DND-41 (cell line): ENCODE measurements at regions not wholly inside any gene's neighbourhood (a gene's known extent, or its start where the extent isn't known, plus 50 kb on each side); places are given as distances from the start of the nearest gene placed in this dataset.

Source experiments
- ATAC-seq: fragments of 200-7000 bp; cut with Tn5 transposase; 3 replicates; pipeline ENCODE4 v1.9.1; 2021; ENCODE audit warnings: low read depth; ENCODE audit not compliant: insufficient read depth
- DNase-seq: peaks from one replicate; pipeline ENCODE4 v3.0.0-alpha.2; 2020
- H2AFZ ChIP-seq: 2 replicates; pipeline ENCODE4 v1.6.0; 2012; ENCODE audit warnings: low read depth, low read length
- H3K27ac ChIP-seq: 2 replicates; pipeline ENCODE4 v1.5.1; 2012; ENCODE audit warnings: low read length, inconsistent platforms
- H3K27me3 ChIP-seq: fragments of 200-600 bp; sonication (generic); 2 replicates; pipeline ENCODE4 v1.6.0; 2012; ENCODE audit warnings: low read length, mild to moderate bottlenecking, inconsistent platforms; ENCODE audit not compliant: insufficient read depth, poor library complexity
- H3K36me3 ChIP-seq: 2 replicates; pipeline ENCODE4 v1.5.1; 2012; ENCODE audit warnings: low read length, inconsistent platforms; ENCODE audit not compliant: insufficient read depth
- H3K4me1 ChIP-seq: 2 replicates; pipeline ENCODE4 v1.5.1; 2012; ENCODE audit warnings: mild to moderate bottlenecking, low read length; ENCODE audit not compliant: insufficient read depth
- H3K4me2 ChIP-seq: 2 replicates; pipeline ENCODE4 v1.6.0; 2012; ENCODE audit warnings: mild to moderate bottlenecking, moderate library complexity, low read length, inconsistent platforms; ENCODE audit not compliant: insufficient read depth
- H3K4me3 ChIP-seq, 2 experiments: fragments of 200-600 bp in 1 of 2; shearing (Covaris generic) in 1 of 2; 2 replicates each; pipeline ENCODE4 v1.5.1; 2012 to 2016; ENCODE audit warnings: inconsistent platforms in 2 of 2, low read length in 2 of 2, mild to moderate bottlenecking in 2 of 2, low read depth in 1 of 2, moderate library complexity in 1 of 2
- H3K79me2 ChIP-seq: 2 replicates; pipeline ENCODE4 v1.6.0; 2012; ENCODE audit warnings: low read length, inconsistent platforms; ENCODE audit not compliant: insufficient read depth
- H3K9ac ChIP-seq: 2 replicates; pipeline ENCODE4 v1.6.0; 2012; ENCODE audit warnings: low read depth, mild to moderate bottlenecking, inconsistent platforms, low read length, moderate library complexity
- H3K9me3 ChIP-seq: 2 replicates; pipeline ENCODE4 v1.5.1; 2012; ENCODE audit warnings: low read length, moderate library complexity, mild to moderate bottlenecking, inconsistent platforms; ENCODE audit not compliant: insufficient read depth, severe bottlenecking
- H4K20me1 ChIP-seq: 2 replicates; pipeline ENCODE4 v1.6.0; 2012; ENCODE audit warnings: low read length; ENCODE audit not compliant: insufficient read depth
- EZH2 ChIP-seq: IDR thresholded peaks from 3 replicates; pipeline ENCODE4 v1.6.1; 2012; ENCODE audit warnings: borderline replicate concordance, low read depth, mild to moderate bottlenecking, moderate library complexity, low read length, inconsistent platforms; ENCODE audit not compliant: severe bottlenecking
- TF ChIP-seq, protein P1 (sequence below): IDR thresholded peaks from 2 replicates; pipeline ENCODE4 v1.5.1; 2012; ENCODE audit warnings: borderline replicate concordance, low read length, moderate library complexity, mild to moderate bottlenecking; ENCODE audit not compliant: poor library complexity, severe bottlenecking; ENCODE audit errors: extremely low read depth

DNA sequence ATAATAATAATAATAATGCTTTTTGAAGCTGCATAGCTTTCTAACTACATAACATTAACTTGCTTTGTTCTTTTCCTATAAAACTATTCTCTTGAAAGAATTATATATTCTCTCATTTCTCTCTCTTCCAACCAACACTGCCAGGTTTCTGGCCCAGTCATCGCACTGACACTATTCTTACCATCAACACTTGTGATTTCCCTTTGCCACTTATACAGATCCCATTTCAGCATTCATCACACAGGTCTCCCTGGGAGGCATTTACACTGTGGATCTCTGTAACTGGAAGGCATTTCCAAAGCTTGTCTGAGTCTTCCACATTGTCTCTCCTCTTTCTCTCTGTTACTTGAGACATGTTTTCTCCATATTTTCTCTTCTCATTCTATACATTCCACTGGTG, 777.8 kb upstream of the ACO1 start:
- no peaks in the 10 kb centered on the region for H3K27me3 ChIP-seq
- H4K20me1 ChIP-seq: no peaks in the 10 kb centered on the region
- H3K4me3 ChIP-seq: no peak overlapping the region
- ATAC-seq: no peak
- no peaks in the 10 kb centered on the region for H3K79me2 ChIP-seq
- H3K9me3 ChIP-seq: no peaks in the 10 kb centered on the region
- DNase-seq: no peak
- H3K4me2 ChIP-seq: no peak overlapping the region
- H3K27ac ChIP-seq: no peak overlapping the region
- H3K4me1 ChIP-seq: no peaks in the 10 kb centered on the region
- H3K36me3 ChIP-seq: no peaks in the 10 kb centered on the region
- no peak for TF ChIP-seq EZH2
- TF ChIP-seq, protein P1, sequence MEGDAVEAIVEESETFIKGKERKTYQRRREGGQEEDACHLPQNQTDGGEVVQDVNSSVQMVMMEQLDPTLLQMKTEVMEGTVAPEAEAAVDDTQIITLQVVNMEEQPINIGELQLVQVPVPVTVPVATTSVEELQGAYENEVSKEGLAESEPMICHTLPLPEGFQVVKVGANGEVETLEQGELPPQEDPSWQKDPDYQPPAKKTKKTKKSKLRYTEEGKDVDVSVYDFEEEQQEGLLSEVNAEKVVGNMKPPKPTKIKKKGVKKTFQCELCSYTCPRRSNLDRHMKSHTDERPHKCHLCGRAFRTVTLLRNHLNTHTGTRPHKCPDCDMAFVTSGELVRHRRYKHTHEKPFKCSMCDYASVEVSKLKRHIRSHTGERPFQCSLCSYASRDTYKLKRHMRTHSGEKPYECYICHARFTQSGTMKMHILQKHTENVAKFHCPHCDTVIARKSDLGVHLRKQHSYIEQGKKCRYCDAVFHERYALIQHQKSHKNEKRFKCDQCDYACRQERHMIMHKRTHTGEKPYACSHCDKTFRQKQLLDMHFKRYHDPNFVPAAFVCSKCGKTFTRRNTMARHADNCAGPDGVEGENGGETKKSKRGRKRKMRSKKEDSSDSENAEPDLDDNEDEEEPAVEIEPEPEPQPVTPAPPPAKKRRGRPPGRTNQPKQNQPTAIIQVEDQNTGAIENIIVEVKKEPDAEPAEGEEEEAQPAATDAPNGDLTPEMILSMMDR: no peak
- no peak overlapping the region for H3K9ac ChIP-seq
- H2AFZ ChIP-seq: no peak overlapping the region

DNA sequence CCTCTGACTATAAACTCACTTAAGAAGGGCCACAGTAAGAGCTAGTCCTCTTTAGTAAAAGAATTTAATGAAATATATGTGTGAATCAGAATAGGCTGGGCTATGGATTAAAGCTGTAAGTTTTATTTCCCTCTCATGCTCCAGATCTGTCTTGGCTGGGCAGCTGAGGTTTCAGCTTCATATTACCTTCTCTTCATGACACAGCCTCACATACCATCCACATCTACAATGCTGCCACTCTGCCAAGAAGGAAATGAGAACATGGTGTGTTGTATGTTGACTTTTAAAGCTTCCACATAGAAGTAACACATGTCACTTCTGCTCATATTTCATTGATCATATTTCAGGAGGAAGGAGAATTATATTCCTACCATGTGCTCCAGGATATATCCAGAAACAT, 776.0 kb upstream of the ACO1 start:
- H3K4me2 ChIP-seq: no peak overlapping the region
- H3K4me1 ChIP-seq: no peaks in the 10 kb centered on the region
- H2AFZ ChIP-seq: no peak overlapping the region
- H3K79me2 ChIP-seq: no peaks in the 10 kb centered on the region
- no peaks in the 10 kb centered on the region for H3K9me3 ChIP-seq
- H3K4me3 ChIP-seq: no peak overlapping the region
- no peaks in the 10 kb centered on the region for H4K20me1 ChIP-seq
- no peaks in the 10 kb centered on the region for H3K27me3 ChIP-seq
- DNase-seq (no peak), ATAC-seq (no peak)
- TF ChIP-seq, protein P1: no peak
- no peak for TF ChIP-seq EZH2
- H3K36me3 ChIP-seq: no peaks in the 10 kb centered on the region
- H3K9ac ChIP-seq: no peak overlapping the region
- no peak overlapping the region for H3K27ac ChIP-seq

DNA sequence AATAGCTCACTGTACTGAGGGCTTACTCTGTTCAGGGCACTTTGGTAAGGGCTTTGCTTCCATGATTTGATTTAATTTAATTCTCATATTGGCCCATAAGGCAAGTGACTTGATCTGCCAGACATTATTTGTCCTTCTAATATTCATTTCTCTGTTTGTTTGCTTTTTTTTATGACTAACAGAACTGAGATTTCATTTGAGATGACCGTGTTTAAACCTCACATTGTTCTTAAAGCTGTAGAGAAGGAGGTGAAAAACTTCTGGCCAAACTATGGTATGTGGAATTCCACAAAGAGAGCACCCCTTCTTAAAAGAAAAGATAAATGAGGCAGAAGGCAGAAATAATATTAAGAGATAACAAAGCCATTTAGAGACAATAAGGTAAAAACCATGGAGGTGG, 775.6 kb upstream of the ACO1 start:
- Histone ChIP-seq H3K9ac (no peak overlapping the region), H4K20me1 (no peaks in the 10 kb centered on the region), H3K27ac (no peak overlapping the region), H3K36me3 (no peaks in the 10 kb centered on the region), H3K4me1 (no peaks in the 10 kb centered on the region), H3K27me3 (no peaks in the 10 kb centered on the region), H3K9me3 (no peaks in the 10 kb centered on the region), H3K4me2 (no peak overlapping the region), H3K4me3 (no peak overlapping the region), H3K79me2 (no peaks in the 10 kb centered on the region), H2AFZ (no peak overlapping the region)
- no peak for TF ChIP-seq EZH2
- TF ChIP-seq, protein P1: no peak
- ATAC-seq: no peak
- DNase-seq: no peak
